Cardiac fibroblast (primary cell): ENCODE measurements at regions not wholly inside any gene's neighbourhood (a gene's known extent, or its start where the extent isn't known, plus 50 kb on each side); places are given as distances from the start of the nearest gene placed in this dataset.
"Not testable (repeated sequence)": the region's sequence is repeated elsewhere in the genome, so short reads cannot be mapped to it uniquely, and the experiment has no call there.

Source experiments
- DNase-seq, 2 donors: peaks; one replicate each; pipeline versions ENCODE4 v3.0.0 to v3.0.0-alpha.2; 2010; ENCODE audit warnings: low read depth in 2 of 2
- H3K4me3 ChIP-seq, 2 donors: replicated peaks in 1 of 2; 1 replicate in 1 of 2; 2 replicates in 1 of 2; pipeline ENCODE4 v1.5.1; 2011; ENCODE audit warnings: low read depth in 2 of 2, low read length in 2 of 2, mild to moderate bottlenecking in 2 of 2, moderate library complexity in 1 of 2
- CTCF ChIP-seq: IDR thresholded peaks from one replicate; pipeline ENCODE4 v1.5.1; 2011; ENCODE audit warnings: low read depth, mild to moderate bottlenecking, low read length, inconsistent platforms

DNA sequence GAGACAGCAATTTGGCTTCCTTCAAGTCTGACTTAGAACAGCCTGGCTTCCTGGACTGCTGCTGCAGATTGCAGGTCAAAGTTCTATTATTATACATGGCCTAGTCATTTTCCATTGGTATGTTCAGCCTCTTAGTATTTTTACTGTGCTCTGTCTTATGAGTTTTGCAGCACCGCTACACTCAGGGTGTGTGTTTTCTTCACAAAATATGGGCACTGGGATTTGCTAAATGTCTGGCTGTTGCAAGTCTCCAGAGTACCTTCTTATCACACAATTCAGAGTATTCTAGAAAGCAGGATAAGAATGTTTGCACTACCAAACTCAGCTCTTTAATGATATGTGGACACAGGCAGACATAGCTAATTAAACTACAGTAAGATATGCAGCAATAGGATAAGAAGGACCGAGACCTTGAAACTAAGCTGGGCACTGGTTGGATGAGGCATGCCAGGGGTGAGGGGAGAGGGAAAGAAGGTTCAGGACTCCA lies 203.0 kb upstream of the PDZRN3 start:
- no peak for TF ChIP-seq CTCF
- peak; percentile 58 to 70 for DNase-seq
- H3K4me3 ChIP-seq, result no peak overlapping the region

GRCh38 chr3:73827204-73827603 lies 202.5 kb upstream of the PDZRN3 start:
- no peak overlapping the region for H3K4me3 ChIP-seq
- no peak for TF ChIP-seq CTCF
- no peak for DNase-seq

GRCh38 chr3:73820896-73821295 lies 196.2 kb upstream of the PDZRN3 start:
- H3K4me3 ChIP-seq, result not testable (repeated sequence)
- DNase-seq, result peak; percentile 32 to 78

DNA sequence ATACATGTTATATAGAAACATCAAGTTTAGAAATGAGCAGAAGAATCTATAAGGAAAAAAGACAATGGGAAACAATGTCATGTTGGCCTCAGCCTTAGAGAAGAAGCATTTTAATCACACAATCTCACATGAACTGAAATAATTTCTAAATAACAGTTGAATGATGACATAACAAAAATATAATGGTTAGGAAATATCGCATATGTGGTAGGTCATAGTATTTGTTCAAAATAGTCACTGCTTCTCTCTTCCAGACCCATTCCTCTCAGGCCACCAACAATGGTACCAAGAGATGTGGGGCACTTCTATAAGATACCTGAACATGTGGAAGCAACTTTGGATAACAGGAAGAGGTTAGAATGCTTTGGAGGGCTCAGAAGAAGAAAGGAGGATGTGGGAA lies 195.7 kb upstream of the PDZRN3 start:
- no peak overlapping the region for H3K4me3 ChIP-seq
- TF ChIP-seq CTCF, result no peak
- peak in 1 of 2 donors; percentile 51 for DNase-seq

- TF ChIP-seq CTCF, result no peak
- no peak for DNase-seq
- no peak overlapping the region for H3K4me3 ChIP-seq
Measured at GRCh38 chr3:73815966-73816365, 191.2 kb upstream of the PDZRN3 start.

DNA sequence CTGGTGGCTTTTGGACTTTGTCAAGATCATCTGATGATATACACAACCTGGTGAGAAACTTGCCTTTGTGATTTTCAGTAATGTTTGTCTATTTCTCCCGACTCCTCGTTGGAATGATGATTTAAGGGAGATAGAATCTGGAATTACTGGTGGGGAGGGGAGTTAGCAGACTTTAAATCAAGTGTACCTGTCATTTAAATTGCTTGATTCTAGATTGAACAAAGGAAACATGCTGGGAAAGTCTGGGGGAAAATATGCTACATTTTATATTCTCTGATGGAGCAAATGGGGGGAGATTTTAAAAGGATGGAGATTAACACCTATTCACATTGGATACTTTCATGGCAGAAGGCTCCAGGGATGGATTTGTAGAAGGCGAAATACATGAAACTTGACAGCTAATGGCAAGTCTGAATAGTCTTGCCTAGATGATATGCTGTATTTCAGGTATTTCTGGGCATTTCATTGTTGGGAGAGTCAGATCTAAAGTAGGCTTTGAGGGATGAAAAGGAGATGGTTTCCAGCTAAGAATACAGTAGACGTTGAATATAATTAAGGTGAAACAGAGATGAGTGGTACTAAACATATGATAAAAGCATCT lies 189.1 kb upstream of the PDZRN3 start:
- no peak overlapping the region for H3K4me3 ChIP-seq
- TF ChIP-seq CTCF, result no peak
- no peak for DNase-seq

DNA sequence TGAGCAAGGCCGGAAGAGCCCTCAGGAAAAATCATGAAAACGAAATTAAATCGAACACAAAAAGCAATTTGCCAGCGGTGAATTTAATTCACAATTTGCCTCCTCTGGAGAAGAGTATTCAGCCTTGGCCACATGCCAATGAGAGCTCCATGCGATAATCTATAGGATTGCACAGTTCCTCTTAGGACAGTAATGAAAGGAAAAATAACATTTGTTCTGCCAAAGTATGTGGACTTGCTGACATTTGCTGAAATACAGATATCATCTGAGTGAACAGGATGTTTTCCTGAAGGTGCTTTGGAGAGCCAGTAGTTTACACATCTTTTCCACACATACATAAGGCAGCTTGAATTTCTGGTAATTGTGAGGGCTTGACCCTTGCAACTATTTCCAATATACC lies 188.6 kb upstream of the PDZRN3 start:
- no peak overlapping the region for H3K4me3 ChIP-seq
- DNase-seq, result peak; percentile 54 to 81
- no peak for TF ChIP-seq CTCF
